ENCODE measurements at regions not wholly inside any gene's neighbourhood (a gene's known extent, or its start where the extent isn't known, plus 50 kb on each side); places are given as distances from the start of the nearest gene placed in this dataset.
"Not testable (repeated sequence)": the region's sequence is repeated elsewhere in the genome, so short reads cannot be mapped to it uniquely, and the experiment has no call there.

DNA sequence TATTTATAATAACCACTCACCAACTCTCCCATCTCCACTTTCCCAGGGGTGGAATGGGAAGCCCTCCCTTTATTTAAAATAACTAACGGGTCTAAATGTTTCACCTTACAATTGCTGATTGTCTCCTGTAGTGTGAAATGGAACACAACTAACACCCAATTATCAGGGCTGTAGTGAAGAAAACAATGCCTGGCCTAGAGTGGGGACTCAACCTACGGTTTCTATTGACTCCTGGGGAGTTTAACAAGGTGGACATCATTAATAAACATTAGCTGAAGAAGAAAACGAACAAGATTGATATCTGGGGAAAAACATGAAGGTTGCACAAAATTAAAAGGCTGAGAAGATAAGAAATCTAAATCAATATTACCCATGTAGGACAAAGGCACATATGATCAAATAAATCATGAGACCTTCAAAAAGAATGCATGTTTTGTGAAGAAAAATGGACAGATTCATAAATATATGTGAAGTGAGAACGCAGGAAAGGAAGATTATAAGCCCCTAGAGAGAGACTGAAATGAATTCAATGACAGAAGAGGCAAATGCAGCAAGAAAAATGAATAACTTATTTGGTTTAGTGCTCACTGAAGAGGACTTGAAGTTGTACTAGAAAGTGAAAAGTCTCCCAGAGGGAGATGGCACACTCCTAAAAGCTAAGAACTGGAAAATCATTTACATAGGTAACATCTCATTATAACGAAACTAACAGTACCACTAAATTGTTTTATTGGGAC lies 593.0 kb upstream of the AADAT start:
- Histone ChIP-seq H3K9me3 (no peaks in the 10 kb centered on the region), H3K4me3 (no peak overlapping the region), H3K27me3 (no peaks in the 10 kb centered on the region), H3K36me3 (no peaks in the 10 kb centered on the region), H3K4me1 (no peaks in the 10 kb centered on the region), H3K27ac (no peak overlapping the region)
- DNase-seq: no peak
- no peak for ATAC-seq
- TF ChIP-seq CTCF (IDR thresholded peaks at IDR 0.05): no peak
- 33 to 34% methylated on average over 5 of the region's 5 CpGs for WGBS, 2 donors
- intact Hi-C loops (cut with DNase I): no loop called here

- H3K4me3 ChIP-seq; H3K36me3 ChIP-seq; DNase-seq; intact Hi-C loops (cut with DNase I); H3K4me1 ChIP-seq; ATAC-seq; H3K9me3 ChIP-seq; H3K27ac ChIP-seq; H3K27me3 ChIP-seq: not testable (repeated sequence)
- WGBS, 2 donors: 30 to 34% methylated on average over 5 of the region's 5 CpGs
Observed at GRCh38 chr4:170682087-170682486, 592.3 kb upstream of the AADAT start.

GRCh38 chr4:170675568-170676262 lies 586.0 kb upstream of the AADAT start:
- no peak for ATAC-seq
- no peak for TF ChIP-seq CTCF (IDR thresholded peaks at IDR 0.05)

GRCh38 chr4:170674176-170674575 lies 584.4 kb upstream of the AADAT start:
- intact Hi-C loops (cut with DNase I): no loop called here
- ATAC-seq (no peak), DNase-seq (no peak)
- Histone ChIP-seq H3K4me1 (no peaks in the 10 kb centered on the region), H3K27ac (no peak overlapping the region), H3K9me3 (no peaks in the 10 kb centered on the region), H3K36me3 (no peaks in the 10 kb centered on the region), H3K4me3 (no peak overlapping the region), H3K27me3 (no peaks in the 10 kb centered on the region)
- no peak for TF ChIP-seq CTCF (IDR thresholded peaks at IDR 0.05)
- 82 to 84% methylated on average over 1 of the region's 1 CpG for WGBS, 2 donors

More at GRCh38 chr4:170675568-170676262, 586.0 kb upstream of the AADAT start:
- H3K27me3 ChIP-seq: no peaks in the 10 kb centered on the region
- WGBS, 2 donors: 61 to 64% methylated on average over 2 of the region's 2 CpGs
- H3K27ac ChIP-seq: no peak overlapping the region
- H3K9me3 ChIP-seq: no peaks in the 10 kb centered on the region
- H3K4me1 ChIP-seq: no peaks in the 10 kb centered on the region
- no peak for DNase-seq
- intact Hi-C loops (cut with DNase I): no loop called here
- no peaks in the 10 kb centered on the region for H3K36me3 ChIP-seq
- no peak overlapping the region for H3K4me3 ChIP-seq

Data from heart right ventricle (tissue), 16 donors.